HG03378 (cell line): ENCODE measurements at regions not wholly inside any gene's neighbourhood (a gene's known extent, or its start where the extent isn't known, plus 50 kb on each side); places are given as distances from the start of the nearest gene placed in this dataset.

Experiments used
- ATAC-seq: cut with Tn5 transposase; IDR thresholded peaks from one replicate; pipeline ENCODE4 v1.9.1; 2021; ENCODE audit warnings: mild to moderate bottlenecking, moderate library complexity; ENCODE audit not compliant: unreplicated experiment

DNA sequence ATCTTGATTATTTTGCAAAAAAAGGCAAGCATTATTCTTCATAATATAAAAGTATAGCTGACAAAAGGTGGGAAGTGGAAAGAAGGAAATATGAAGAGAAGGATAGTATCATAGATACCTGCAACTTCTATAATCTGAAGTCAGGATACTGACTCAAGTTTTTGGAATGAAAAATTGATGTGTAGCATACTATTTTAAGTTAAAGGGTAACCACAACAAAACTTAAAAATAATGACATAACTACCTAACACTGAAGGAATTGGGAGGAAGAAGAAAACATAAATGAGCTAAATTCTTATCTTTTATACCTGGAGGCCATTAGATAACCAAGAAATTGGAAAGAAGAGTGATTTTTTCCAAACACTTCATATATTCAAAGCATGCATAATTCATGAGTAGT is 51.8 kb upstream of the TLE1 start:
- no peak for ATAC-seq

- no peak for ATAC-seq
These were observed 58.7 kb upstream of the TLE1 start for GRCh38 chr9:81748091-81748490.

DNA sequence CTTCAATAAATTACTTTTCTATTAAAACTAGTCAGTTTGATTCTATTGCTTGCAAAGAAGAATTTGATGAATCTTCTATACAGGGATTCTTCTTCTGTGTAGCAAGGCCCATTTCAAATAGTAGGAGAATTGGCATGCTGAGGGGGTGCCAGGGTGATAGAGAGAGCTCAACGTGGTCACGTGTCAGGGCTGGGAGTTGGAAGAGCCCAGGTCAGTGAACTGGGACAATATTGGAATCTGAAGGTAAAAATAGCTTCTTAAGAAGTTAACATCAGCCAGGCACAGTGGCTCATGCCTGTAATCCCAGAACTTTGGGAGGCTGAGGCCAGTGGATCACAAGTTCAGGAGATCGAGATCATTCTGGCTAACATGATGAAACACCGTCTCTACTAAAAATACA is 64.1 kb upstream of the TLE1 start:
- no peak for ATAC-seq

DNA sequence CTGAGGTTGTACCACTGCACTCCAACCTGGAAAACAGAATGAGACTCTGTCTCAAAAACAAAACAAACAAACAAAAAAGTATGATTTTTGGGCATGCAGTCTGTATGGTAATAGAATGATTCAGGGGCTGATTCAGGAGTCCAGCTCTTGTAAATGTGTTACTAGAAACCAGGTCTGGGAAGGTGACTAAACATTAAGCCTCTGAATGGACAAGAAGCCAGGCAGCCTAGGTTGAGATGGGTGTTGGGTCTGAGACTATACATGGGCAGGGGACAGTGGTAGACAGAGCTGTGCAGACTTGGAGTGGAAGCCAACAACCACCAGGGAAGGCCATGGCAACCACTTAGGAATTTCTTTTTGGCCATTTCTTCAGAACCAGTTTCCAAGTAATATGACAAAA is 64.9 kb upstream of the TLE1 start:
- no peak for ATAC-seq

DNA sequence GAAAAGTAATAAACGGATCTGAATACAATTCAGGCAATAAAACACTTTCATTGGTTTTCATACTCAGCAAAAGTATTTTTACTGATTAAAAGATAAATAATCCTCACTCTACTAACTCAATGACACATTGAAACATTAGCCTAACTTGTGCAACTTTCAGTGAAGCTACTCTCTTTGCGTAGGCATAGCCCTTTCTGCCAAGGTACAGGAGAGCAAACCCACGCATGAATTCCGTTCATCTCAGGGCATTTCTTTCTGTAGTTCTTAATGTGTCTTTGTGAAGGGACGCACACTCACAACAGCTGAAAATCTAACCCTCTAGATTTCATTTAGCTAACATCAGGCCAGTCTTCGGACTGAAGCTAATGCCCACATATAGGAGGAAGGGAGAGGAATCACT is 66.4 kb upstream of the TLE1 start:
- ATAC-seq: no peak

DNA sequence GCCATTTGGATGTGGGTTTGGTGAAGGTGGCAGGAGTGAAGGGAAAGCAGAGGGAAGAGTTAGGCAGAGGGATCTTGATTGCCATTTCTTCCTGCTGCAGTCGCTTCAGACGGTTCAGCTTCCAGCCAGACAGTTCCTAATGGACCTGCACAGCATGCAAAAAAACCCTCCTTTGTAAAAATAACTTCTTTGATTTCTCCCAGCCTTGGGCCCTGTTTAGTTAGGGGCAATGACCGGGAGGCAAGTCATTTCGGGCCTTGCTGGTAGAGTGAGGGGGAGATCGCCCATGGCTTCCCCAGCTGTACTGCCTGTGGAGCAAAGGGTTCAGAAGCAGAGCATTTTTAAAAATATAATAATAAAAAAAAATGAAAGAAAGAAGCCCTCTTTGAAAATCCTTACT is 67.2 kb upstream of the TLE1 start:
- no peak for ATAC-seq

DNA sequence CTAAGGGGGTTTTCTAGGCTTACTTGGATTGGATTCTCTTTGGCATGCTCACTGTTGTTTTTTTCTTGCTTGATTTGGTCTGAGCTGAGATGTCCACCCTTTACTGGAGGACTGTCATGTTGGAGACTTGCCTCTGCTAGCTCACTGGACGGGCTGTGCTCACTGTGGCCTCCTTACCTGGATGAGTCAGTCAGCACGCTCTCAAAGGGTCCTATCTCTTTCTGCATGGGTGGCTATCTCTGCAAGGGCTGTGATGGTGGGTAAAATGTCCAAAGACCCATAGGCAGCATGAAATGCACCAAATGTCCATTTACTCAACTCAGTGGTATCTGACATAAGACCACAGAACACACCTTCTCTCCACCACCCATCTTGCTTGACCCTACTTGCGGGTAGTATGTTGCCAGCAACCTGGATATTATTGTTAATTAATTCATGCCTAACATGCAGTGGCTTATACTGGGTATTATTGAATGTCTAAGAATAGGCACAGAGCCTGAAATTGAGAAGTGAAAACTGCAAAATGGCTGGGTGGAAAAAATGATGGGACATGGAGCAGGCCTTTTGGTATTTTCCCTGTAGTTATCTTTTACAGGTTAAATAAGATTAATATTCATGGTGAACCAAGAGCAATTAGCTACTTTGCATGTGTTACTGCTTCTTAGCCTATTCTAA is 68.9 kb upstream of the TLE1 start:
- no peak for ATAC-seq

GRCh38 chr9:81759680-81760215 is 70.4 kb upstream of the TLE1 start:
- no peak for ATAC-seq

- ATAC-seq: no peak
These were observed 78.6 kb upstream of the TLE1 start for GRCh38 chr9:81767921-81768320.

DNA sequence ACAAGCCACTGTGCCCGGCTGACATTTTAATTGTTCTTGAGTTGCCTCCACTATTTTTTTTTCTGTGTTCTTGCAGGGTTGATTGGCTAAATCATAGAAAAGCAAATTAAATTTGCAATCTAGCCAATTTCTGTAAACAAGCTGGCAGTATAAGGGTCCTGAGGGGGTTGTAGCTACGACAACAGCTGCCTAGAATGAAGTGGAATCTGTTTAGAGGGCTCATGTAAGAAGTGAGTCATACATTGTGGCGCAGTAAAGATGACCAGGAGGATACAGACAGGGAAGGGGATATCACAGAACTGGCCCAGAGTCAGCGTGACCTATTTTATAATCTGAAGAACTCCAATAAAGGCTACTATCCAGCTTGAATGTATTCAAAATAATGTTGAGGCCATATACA is 82.2 kb upstream of the TLE1 start:
- no peak for ATAC-seq

- no peak for ATAC-seq
These were observed 82.8 kb upstream of the TLE1 start for GRCh38 chr9:81772144-81772543.

- no peak for ATAC-seq
These were observed 87.0 kb upstream of the TLE1 start for GRCh38 chr9:81776390-81776789.

- ATAC-seq: no peak
These were observed 87.5 kb upstream of the TLE1 start for GRCh38 chr9:81776834-81777233.

GRCh38 chr9:81777482-81777881 is 88.1 kb upstream of the TLE1 start:
- no peak for ATAC-seq

GRCh38 chr9:81782313-81782995 is 93.1 kb upstream of the TLE1 start:
- no peak for ATAC-seq

DNA sequence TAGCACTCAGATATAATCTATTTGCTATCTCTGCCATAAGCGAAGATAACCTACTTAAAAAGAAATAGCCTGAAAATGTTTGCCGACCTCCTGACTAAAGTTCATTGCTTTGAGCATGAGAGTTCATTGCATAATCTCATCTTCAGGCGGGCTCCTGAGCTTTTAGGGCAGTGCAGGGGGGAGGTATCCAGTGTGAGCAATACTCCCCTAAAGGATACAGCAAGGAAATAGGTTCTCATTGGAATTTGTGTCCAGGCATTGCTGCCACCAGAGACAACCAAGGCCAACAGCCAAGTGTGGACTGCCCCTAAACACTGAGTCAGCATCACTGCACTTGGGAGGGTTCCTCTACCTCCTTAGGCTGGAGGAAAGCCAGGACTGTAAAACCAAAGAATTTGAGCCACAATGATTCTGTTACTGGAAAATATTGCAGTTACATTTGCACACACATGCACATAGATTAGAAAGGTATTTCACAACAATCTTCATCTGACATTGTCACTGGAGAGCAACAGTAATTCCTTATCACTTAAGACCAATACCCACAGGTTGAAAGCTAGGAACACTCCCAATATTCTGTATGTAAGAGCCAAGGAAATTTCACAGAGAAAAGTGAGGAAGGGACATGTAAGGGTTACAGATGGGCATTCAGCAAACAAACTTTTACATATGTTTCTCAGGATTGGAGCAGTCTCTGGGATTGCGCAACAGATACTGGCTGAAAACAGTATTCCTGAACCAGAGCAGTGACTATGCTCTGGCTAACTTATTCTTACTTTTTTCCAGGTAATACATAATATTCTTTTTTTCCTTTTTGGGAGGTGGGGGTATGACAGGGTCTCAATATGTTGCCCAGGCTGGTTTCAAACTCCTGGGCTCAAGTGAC is 98.6 kb upstream of the TLE1 start:
- no peak for ATAC-seq

DNA sequence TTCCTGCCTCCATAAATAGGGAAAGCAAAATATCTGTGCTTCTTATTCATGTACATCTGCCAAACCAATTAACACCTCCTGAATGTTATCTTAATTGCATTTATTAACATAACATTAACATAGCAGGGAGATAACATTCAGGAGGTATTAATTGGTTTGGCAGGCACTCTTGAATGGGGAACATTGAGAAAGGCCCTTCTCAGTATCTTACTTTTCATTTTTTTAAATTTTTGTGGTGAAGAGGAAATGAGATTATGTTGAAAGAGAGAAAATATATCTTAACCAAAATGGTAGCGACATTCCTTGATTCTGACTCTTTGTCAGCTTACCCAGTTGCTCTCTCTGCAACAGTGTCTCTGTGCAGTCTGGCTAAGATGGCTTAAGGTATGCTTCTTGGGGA is 100.4 kb upstream of the TLE1 start:
- ATAC-seq: no peak

DNA sequence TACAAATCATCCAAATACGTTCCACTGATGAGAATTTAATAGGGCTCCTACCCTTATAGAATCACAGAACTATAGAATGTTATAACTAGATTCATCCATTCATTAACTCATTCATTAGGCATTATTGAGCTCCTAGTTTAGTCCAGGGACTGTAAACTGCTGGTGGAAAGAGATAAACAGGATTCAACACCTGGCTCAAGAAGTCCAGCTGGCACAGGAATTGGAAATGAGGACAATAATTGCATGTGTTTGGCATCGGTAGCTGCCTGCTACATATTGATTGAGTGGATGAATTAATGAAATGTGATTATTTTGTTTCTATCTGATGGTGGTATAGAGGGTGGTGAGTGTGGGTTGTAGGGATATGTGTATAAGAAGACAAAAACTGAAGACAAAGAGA is 100.8 kb upstream of the TLE1 start:
- ATAC-seq: no peak

DNA sequence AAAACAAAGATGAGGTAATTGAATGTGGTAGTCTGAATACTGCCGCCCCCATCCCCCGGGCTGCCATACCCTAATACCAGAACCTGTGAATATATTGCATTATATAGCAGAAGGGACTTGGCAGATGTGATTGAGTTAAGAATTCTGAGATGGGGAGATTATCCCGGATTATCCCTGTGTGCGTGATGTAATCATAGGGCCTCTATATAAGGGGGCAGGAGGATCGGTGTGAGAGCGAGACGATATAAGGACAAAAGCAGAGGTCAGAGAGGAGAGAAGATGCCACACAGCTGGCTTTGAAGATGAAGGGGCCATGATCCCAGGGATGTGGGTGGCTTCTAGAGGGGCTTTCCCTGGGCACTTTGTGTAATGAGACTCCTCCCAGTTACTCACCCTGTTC is 101.7 kb upstream of the TLE1 start:
- ATAC-seq: no peak

DNA sequence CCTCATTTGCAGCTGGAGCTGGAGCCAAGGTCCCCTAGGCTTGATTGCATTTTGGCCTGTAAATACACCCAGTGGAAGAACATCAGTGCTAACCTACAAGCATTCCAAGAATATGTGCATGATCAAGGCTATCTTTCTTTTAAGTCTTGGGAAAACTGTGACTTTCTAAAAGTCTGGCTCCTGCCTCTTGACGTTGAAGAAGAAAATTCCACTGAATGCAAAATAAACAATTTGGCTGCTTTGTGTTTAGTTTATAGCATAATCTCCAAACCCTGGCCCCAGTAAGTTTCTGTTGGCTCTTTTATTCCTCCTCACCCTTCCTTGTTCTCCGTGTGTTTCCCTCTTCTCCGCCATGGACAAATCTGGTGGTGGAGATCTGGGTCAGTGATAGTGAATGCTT is 109.3 kb upstream of the TLE1 start:
- ATAC-seq: no peak

- ATAC-seq: no peak
These were observed 111.8 kb upstream of the TLE1 start for GRCh38 chr9:81801190-81801589.

GRCh38 chr9:81804306-81804705 is 115.0 kb upstream of the TLE1 start:
- no peak for ATAC-seq
